HepG2 (cell line): ENCODE measurements at regions not wholly inside any gene's neighbourhood (a gene's known extent, or its start where the extent isn't known, plus 50 kb on each side); places are given as distances from the start of the nearest gene placed in this dataset.

Experiments used
- ATAC-seq: fragments of 200-7000 bp; cut with Tn5 transposase; 3 replicates; pipeline ENCODE4 v1.9.1; 2020; ENCODE audit warnings: mild to moderate bottlenecking, moderate library complexity
- BruUV-seq: library from RNA; stranded (reverse); fragments of 400-500 nt; replicated peaks from 2 replicates; lab custom pipeline; 2021; lab: Mats Ljungman, UMichigan
- CTCF ChIA-PET: fragments of 300-600 bp; formaldehyde crosslinking; extraction: SDS; loops from one replicate; lab custom pipeline; 2021; ENCODE audit warnings: low total read pairs, inconsistent platforms, low intra/inter-chr PET ratio; lab: Yijun Ruan, JAX
- POLR2A ChIA-PET: fragments of 350-600 bp; sonication (Branson Sonifier 250); formaldehyde crosslinking; loops from one replicate; lab custom pipeline; 2020; ENCODE audit warnings: antibody characterized with exemption, inconsistent platforms; lab: Yijun Ruan, JAX
- DNase-seq: peaks from one replicate; pipeline ENCODE4 v3.0.0-alpha.2; 2015; ENCODE audit warnings: low spot score
- FAIRE-seq: peaks from 3 replicates; lab custom pipeline; 2011; peaks lifted over from hg19 to GRCh38; lab: Jason Lieb, UNC
- H2AFZ ChIP-seq: one replicate; pipeline ENCODE4 v1.6.1; 2011; ENCODE audit warnings: low read length, inconsistent platforms
- H3K27ac ChIP-seq: fragments of 300-600 bp; 3 replicates; pipeline ENCODE4 v1.8.0; 2011; ENCODE audit warnings: mixed run types, mild to moderate bottlenecking, mixed read lengths, low read length, inconsistent platforms; ENCODE audit not compliant: insufficient read depth; ENCODE audit errors: extremely low read length
- H3K27me3 ChIP-seq, 2 experiments: fragments of 200-600 bp in 1 of 2; 2 replicates in 1 of 2; 3 replicates in 1 of 2; pipeline versions ENCODE4 v1.6.0 to v1.8.0; 2011; ENCODE audit warnings: low read length in 2 of 2, mild to moderate bottlenecking in 2 of 2, moderate library complexity in 2 of 2, inconsistent platforms in 1 of 2; ENCODE audit not compliant: insufficient read depth in 2 of 2, control insufficient read depth in 1 of 2
- H3K36me3 ChIP-seq, 2 experiments: fragments of 200-600 bp in 1 of 2; replicated peaks in 1 of 2; 2 replicates in 1 of 2; 3 replicates in 1 of 2; pipeline versions ENCODE4 v1.5.1 to v1.8.0; 2011; ENCODE audit warnings: low read length in 2 of 2, inconsistent platforms in 1 of 2; ENCODE audit not compliant: insufficient read depth in 2 of 2, control insufficient read depth in 1 of 2
- H3K4me1 ChIP-seq: 2 replicates; pipeline ENCODE4 v1.5.1; 2012; ENCODE audit warnings: low read length, inconsistent platforms; ENCODE audit not compliant: insufficient read depth
- H3K4me2 ChIP-seq: 2 replicates; pipeline ENCODE4 v1.6.0; 2011; ENCODE audit warnings: low read depth, low read length, inconsistent platforms
- H3K4me3 ChIP-seq, 3 experiments: fragments of 200-600 bp in 1 of 3; sonication (generic), shearing (Covaris generic) in 1 of 3; replicated peaks in 1 of 3; 2 replicates each; pipeline ENCODE4 v1.5.1; 2011 to 2016; ENCODE audit warnings: low read length in 3 of 3, inconsistent platforms in 2 of 3, low read depth in 2 of 3, mild to moderate bottlenecking in 2 of 3, control low read depth in 1 of 3, mixed read lengths in 1 of 3; ENCODE audit not compliant: insufficient read depth in 1 of 3
- H3K79me2 ChIP-seq: one replicate; pipeline ENCODE4 v1.6.1; 2011; ENCODE audit warnings: low read length, inconsistent platforms; ENCODE audit not compliant: insufficient read depth
- H3K9ac ChIP-seq: 2 replicates; pipeline ENCODE4 v1.6.0; 2011; ENCODE audit warnings: mild to moderate bottlenecking, low read depth, low read length, inconsistent platforms; ENCODE audit not compliant: insufficient read depth
- H3K9me3 ChIP-seq: 2 replicates; pipeline ENCODE4 v1.5.1; 2012; ENCODE audit warnings: mild to moderate bottlenecking, low read length
- H4K20me1 ChIP-seq: 2 replicates; pipeline ENCODE4 v1.6.0; 2011; ENCODE audit warnings: inconsistent platforms, mild to moderate bottlenecking, low read length, moderate library complexity; ENCODE audit not compliant: insufficient read depth
- ELF4 ChIP-seq: sonication (generic); formaldehyde crosslinking; IDR thresholded peaks from 2 replicates; pipeline ENCODE4 v1.5.0; 2020; ENCODE audit warnings: missing genetic modification reagents, mild to moderate bottlenecking, moderate library complexity, borderline replicate concordance
- FOXC1 ChIP-seq: sonication (generic); formaldehyde crosslinking; IDR thresholded peaks from 2 replicates; pipeline ENCODE4 v1.8.0; 2022; ENCODE audit warnings: mild to moderate bottlenecking, missing genetic modification reagents, borderline replicate concordance
- HOXA7 ChIP-seq: sonication (generic); formaldehyde crosslinking; IDR thresholded peaks from 2 replicates; pipeline ENCODE4 v1.8.1; 2022; ENCODE audit warnings: mild to moderate bottlenecking, missing genetic modification reagents, moderate library complexity
- KDM1A ChIP-seq: IDR thresholded peaks from 2 replicates; pipeline ENCODE4 v1.6.1; 2016; ENCODE audit warnings: missing compliant biosample characterization
- PRDM10 ChIP-seq: sonication (generic); formaldehyde crosslinking; IDR thresholded peaks from 2 replicates; pipeline ENCODE4 v1.4.0; 2020; ENCODE audit warnings: low read depth, missing genetic modification reagents
- ZMYM3 ChIP-seq: sonication (generic); formaldehyde crosslinking; IDR thresholded peaks from 2 replicates; pipeline ENCODE4 v1.5.1; 2020; ENCODE audit warnings: mild to moderate bottlenecking, missing genetic modification reagents
- ZNF18 ChIP-seq: sonication (generic); formaldehyde crosslinking; IDR thresholded peaks from 2 replicates; pipeline ENCODE4 v1.8.0; 2022; ENCODE audit warnings: mild to moderate bottlenecking, missing genetic modification reagents; ENCODE audit not compliant: insufficient replicate concordance
- ZNF687 ChIP-seq: sonication (generic); formaldehyde crosslinking; IDR thresholded peaks from 2 replicates; pipeline ENCODE4 v1.5.1; 2020; ENCODE audit warnings: mild to moderate bottlenecking, missing genetic modification reagents, moderate library complexity
- WGBS: methylation state at CpG from one replicate; pipeline ENCODE4 v1.1.6; 2017; ENCODE audit warnings: low lambda C conversion rate; 5-methylcytosine and 5-hydroxymethylcytosine counted together
- in situ Hi-C: cut with HindIII; loops from 2 replicates; pipeline ENCODE4 v1.10.0; 2017; ENCODE audit warnings: low pct_unique_long_range_greater_than_20kb; ENCODE audit not compliant: extremely low pct_ligation_motif_present
- intact Hi-C: fragments of 100-400 bp; cut with micrococcal nuclease; formaldehyde crosslinking; loops from one replicate; pipeline ENCODE4 v1.10.0; 2022; ENCODE audit not compliant: unreplicated experiment

GRCh38 chr20:50363027-50363426, 147.2 kb upstream of the PTPN1 start:
- no peak for TF ChIP-seq ELF4 (CRISPR knock-in tag)
- no peak for TF ChIP-seq FOXC1 (CRISPR knock-in tag)
- TF ChIP-seq KDM1A: 0 out of 2 replicates have a peak, but pooled peaks have one; percentile 12
- peak; percentile 32 for TF ChIP-seq ZNF18 (CRISPR knock-in tag)
- TF ChIP-seq ZMYM3: peak; percentile 66; the same call in 1 of the 2 replicates
- Histone ChIP-seq H2AFZ (no peak overlapping the region), H3K9ac (no peak overlapping the region), H3K27me3 (peaks cover 2 to 45% of the 10 kb centered on the region in 2 experiments), H3K9me3 (no peaks in the 10 kb centered on the region), H3K4me2 (no peak overlapping the region), H3K79me2 (no peaks in the 10 kb centered on the region), H3K36me3 (no peaks in the 10 kb centered on the region), H3K4me1 (peaks cover 91% of the 10 kb centered on the region), H3K27ac (no peak overlapping the region), H4K20me1 (no peaks in the 10 kb centered on the region), H3K4me3 (no peak overlapping the region)
- BruUV-seq: no TSS peak
- POLR2A ChIA-PET: interaction anchor here (1.1 kb wide), 1 partner anchor 37 kb away, joined by 4 read pairs; no protein-coding TSS in a partner anchor
- no peak for FAIRE-seq
- CTCF ChIA-PET: no interaction called here
- DNase-seq: no peak
- ATAC-seq: no peak
- intact Hi-C loops: no loop called here
- in situ Hi-C loops: no loop called here
- WGBS: 55% methylated on average over 5 of the region's 5 CpGs

GRCh38 chr20:50363479-50363878, 146.7 kb upstream of the PTPN1 start:
- DNase-seq: no peak
- CTCF ChIA-PET: no interaction called here
- in situ Hi-C loops (no loop called here), intact Hi-C loops (no loop called here)
- H4K20me1 ChIP-seq: no peaks in the 10 kb centered on the region
- no peak overlapping the region for H3K27ac ChIP-seq
- BruUV-seq: no TSS peak
- H3K36me3 ChIP-seq: no peaks in the 10 kb centered on the region
- no peak overlapping the region for H2AFZ ChIP-seq
- peaks cover 91% of the 10 kb centered on the region for H3K4me1 ChIP-seq
- H3K27me3 ChIP-seq: peaks cover 2 to 41% of the 10 kb centered on the region in 2 experiments
- FAIRE-seq: no peak
- no peaks in the 10 kb centered on the region for H3K9me3 ChIP-seq
- H3K9ac ChIP-seq: no peak overlapping the region
- TF ChIP-seq ZNF687 (CRISPR knock-in tag) (peak; percentile 22; the same call in 1 of the 2 replicates), PRDM10 (CRISPR knock-in tag) (peak; percentile 47; the same call in 1 of the 2 replicates), HOXA7 (CRISPR knock-in tag) (no peak)
- no peak overlapping the region for H3K4me3 ChIP-seq
- WGBS: 66% methylated on average over 5 of the region's 5 CpGs
- no peak for ATAC-seq
- POLR2A ChIA-PET: interaction anchor here (1.1 kb wide), 1 partner anchor 36 kb away, joined by 4 read pairs; no protein-coding TSS in a partner anchor
- no peaks in the 10 kb centered on the region for H3K79me2 ChIP-seq
- no peak overlapping the region for H3K4me2 ChIP-seq
